ENCODE measurements at regions not wholly inside any gene's neighbourhood (a gene's known extent, or its start where the extent isn't known, plus 50 kb on each side); places are given as distances from the start of the nearest gene placed in this dataset.
"Not testable (repeated sequence)": the region's sequence is repeated elsewhere in the genome, so short reads cannot be mapped to it uniquely, and the experiment has no call there.

DNA sequence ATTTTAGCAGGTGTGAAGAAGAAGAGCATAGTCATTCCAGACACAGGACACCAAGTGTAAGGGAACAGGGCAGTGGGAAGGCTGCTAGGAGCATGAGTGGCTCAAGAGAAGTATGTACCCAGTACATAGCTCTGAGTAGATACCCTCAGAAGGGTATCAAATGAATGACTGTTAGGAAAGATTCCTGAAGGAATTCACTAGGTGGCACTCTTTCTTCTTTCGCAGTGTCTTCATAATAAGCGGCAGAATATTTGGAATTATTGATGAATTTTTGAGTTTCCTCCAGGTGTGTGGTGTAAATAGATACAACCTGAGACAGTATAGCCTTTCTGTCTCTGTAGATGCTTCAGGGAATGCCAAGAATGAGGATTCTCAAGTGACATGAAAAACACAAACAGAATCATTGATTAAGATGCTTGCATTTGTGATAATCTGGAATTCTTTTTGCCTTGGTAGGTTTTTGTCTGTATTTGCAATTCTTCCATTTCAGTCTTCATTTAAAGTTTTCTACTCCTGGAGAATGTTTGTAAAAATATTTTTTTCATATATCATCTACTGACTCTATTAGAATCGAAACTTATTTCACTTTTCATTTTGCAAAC is 264.3 kb upstream of the RIMS1 start:
- no peak for DNase-seq

DNA sequence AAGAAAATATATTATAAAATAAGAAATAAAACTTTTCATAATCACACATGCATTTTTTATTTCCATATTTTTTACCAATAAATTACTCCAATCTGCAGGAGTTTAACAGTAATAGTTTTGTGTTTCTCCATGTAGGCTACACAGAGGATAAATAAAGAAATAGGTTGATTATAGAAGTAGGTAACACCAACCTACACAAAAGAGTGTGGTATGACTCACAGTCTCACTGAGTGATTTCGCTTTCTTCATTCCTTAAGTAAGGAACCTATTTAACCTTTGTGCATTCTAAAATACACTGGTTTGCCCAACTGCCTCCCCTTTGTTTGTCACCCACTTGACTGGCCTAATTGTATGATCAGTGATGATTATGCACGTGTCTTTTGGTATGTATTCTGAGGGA is 244.2 kb upstream of the RIMS1 start:
- DNase-seq: no peak

DNA sequence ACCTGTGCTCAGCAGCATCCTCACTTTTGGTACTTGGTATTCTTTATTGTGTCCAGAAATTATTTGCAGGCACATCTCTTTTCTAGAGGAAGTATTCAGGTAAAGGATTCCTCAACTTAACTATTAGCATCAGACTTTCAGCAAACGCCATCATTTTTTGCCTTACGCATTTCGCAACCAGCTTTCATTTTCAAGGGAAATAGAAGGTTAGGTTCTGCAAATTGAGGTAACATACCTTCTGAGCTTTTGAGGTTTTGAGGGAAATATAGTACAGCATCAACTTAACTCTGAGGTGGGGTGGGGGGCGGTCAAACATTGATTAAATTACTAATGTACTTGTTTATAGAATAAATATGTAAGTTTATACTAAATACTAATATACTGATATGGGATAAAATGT is 243.6 kb upstream of the RIMS1 start:
- DNase-seq: no peak

DNA sequence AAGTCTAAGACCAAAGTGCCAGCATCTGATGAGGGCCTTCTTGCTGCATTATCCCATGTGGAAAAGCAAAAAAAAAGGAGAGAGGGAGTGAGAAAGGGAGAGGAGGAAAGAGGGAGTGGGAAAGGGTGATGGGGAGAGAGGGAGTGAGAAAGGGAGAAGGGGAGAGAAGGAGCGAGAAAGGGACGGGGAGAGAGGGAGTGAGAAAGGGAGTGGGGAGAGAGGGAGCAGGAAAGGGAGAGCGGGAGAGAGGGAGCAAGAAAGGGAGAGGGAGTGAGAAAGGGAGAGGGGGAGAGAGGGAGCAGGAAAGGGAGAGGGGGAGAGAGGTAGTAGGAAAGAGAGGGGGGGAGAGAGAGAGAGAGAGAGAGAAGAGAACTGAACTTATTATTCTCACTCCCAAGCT is 241.1 kb upstream of the RIMS1 start:
- no peak for DNase-seq

DNA sequence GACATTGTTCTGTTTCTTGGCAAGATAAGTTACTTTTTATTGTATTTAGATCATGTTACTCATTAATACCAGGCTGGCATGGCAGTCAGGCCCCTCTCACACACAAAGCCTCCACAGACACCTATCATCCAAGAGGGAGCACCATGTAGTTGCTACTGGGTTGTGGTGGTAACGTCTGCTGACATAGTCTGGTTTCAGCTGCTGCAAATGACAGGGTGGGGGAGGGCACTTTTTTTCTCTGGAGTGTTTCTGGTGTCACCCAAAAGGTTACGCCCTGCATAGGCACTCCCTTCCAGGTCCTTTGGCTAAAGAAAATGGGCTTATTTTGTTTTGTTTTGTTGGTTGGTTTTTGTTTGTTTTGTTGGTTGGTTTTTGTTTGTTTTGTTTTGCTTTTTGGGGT is 236.4 kb upstream of the RIMS1 start:
- no peak for DNase-seq

DNA sequence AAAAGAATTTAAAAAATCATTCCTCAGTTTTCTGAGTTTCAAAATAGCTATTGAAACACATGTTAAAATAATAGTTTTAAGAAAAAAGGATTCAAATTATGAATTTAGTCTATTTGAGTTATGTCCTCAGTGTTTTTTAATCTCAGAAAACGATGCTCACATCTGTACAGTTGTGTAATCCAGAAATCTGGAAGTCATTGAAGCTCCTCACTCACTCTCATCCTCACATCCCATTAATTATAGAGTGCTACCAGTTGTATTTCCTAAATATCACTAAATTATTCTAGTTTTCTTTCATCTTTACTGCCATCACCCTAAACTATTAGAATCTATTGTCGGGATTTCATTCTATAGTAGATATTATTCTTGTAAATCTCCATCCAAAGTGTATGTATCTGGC is 234.7 kb upstream of the RIMS1 start:
- DNase-seq: no peak

DNA sequence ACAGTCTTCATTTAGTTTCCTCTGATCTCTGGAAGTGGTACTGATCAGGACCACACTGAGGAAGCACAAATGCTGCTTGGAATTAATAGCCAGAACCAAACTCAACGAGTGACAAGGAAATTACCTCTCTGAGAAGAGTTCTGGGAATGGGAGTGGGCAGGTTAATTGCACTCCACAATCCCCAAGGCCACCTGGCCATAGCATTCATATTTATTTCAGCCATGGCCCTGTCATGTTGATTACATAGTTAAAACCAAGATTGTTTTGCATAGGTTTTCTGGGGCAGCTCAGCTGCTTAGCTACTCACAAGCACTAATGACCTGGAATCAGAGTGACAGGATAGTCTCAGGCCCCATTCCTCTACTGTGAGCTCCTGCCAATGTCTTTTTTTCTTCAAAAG is 230.2 kb upstream of the RIMS1 start:
- no peak for DNase-seq

DNA sequence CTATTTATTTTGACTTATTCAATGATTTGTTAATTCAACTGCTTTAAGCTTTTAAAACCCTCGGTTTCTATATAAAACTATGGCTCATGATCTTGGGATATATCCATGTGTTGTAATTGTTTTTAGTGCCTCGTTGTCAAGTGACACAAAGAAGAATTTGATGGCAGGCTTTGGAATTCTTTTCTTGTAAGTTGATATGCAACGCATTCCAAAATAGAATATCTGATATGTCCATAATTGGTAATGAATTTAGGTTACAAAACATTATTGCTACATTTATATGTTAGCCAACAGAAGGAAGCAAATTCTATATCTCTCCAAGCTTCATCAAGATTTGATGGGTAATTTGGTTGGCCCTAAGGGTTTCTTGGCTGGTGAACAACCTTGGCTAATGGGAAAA is 220.4 kb upstream of the RIMS1 start:
- DNase-seq: no peak

DNA sequence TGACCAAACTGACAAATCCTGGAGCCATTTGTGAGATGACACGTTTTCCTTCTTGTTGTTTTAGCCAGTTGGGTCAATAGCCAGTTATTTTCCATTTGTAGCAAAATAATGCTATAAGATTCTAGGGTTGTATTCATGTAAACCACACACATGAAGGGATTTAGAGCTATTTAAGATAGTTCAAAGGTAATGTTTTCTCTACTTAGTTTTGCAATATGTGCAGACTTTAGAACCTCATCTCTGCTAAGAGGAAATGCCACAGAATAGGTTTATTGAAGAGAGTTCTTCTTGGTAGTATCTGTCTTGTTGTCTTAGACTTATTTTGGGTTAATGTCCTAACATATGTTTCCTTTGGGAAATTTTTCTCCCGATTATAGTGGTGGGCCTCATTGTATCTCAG is 213.5 kb upstream of the RIMS1 start:
- no peak for DNase-seq

DNA sequence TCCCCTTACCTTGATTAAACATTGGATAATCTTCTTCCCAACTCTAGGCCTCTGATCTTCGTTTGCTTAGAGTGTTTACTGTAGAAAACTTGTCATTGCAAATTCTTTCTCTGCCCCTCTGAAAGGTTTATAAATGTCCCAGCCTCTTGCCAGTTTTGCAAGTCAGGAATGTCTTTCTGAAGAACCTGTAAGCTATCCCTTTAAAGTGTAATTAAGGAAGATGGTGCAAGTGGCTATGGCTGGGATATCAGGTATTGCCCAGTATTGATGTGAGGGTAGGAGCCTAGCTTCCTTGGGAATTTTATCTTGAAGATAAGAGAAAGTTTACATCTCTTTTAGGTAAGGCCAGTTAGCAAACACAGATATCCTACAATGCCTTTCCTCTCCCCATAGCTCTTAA is 211.0 kb upstream of the RIMS1 start:
- DNase-seq: no peak

DNA sequence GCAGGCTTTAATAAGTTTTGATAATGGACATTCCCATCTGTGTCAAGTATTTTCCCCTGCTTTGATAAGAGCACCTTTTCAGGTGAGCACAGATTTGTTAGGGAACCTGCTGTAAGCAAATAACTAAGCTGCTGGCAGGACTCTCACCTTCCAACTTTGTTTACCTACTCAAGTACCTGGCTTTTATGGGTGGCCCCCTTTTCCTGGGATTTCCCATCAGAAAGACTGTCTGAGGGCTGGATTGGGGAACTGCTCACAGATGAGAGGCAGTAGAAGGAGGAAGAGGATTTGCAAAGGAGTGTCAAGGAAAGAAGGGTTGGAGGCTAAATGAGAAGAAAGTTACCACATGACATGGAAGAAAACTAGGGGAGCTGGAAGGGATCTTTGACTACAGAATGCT is 210.1 kb upstream of the RIMS1 start:
- DNase-seq: no peak

DNA sequence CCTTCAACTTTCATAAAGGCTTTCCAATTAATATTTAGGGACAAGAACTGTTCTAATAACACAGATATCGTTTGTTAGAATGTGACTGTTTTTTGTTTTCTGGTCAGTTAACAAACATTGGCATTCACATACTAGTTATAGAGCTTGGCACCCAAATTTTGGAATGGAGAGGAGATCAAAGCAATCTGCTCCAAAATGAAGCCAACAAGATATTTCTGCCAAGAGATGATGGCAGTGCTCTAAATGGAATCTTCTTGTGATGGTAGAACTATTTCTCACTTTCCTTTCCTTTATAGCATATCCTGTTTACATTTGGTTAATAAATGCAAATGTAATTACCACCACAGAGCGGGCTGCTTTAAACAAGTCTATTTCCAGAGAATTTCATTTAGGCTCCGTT is 208.3 kb upstream of the RIMS1 start:
- DNase-seq: no peak

DNA sequence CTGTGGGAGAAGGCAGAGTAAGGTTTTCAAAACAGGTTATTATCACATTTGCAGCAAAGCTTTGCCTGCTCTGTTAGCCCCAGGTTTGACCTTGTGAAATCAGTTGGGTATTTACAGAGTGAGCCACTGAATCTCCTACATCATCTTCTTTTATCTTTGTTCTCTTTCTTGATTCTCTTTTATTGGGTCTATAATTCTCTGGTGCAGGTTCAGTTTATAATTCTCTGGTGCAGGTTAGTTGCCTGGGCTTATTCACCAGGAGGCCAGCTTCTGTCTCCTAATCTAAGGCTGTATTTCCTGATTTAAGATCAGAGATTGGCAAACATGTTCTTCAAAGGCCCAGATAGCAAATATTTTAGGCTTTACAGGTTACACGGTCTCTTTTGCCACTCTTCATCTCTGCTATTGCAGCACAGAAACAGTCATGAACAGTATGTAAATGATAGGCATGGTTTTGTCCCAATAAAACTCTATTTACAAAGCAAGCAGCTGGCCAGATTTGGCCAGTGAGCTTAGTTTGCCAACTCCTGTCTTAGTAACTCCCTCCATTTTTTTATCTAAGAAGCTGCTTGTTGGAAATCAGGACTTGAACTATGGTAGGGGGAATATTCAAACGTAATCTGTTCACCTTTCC is 205.0 kb upstream of the RIMS1 start:
- DNase-seq: no peak

DNA sequence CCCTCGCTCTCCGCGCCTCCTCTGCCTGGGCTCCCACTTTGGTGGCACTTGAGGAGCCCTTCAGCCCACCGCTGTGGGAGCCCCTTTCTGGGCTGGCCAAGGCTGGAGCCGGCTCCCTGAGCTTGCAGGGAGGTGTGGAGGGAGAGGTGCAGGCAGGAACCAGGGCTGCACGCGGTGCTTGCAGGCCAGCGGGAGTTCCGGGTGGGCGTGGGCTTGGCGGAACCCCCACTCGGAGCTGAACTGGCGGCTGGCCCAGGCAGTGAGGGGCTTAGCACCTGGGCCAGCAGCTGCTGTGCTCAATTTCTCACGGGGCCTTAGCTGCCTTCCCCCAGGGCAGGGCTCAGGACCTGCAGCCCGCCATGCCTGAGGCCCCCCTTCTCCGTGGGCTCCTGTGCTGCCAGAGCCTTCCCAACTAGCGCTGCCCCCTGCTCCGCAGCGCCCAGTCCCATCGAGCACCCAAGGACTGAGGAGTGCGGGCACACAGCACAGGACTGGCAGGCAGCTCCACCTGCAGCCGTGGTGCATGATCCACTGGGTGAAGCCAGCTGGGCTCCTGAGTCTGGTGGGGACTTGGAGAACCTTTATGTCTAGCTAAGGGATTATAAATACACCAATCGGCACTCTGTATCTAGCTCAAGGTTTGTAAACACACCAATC is 200.2 kb upstream of the RIMS1 start:
- not testable (repeated sequence) for DNase-seq

DNA sequence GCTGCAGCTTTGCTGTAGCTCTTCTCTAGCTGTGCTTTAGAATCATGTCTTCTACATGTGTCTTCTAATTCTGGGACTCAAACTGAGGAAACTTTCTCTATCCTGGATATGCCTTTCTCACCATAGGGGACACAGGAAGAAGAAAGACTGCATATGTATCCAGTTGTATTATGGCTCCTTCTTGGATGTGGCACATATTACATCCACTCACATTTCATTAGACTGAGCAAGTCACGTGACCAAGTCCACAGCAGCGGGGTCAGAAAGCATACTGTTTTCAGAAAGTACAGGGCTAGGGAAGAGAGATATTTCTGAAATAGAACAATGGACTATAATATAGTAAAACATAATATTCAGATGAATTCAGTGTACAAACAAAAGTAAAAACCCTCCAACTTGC is 187.6 kb upstream of the RIMS1 start:
- DNase-seq: no peak

DNA sequence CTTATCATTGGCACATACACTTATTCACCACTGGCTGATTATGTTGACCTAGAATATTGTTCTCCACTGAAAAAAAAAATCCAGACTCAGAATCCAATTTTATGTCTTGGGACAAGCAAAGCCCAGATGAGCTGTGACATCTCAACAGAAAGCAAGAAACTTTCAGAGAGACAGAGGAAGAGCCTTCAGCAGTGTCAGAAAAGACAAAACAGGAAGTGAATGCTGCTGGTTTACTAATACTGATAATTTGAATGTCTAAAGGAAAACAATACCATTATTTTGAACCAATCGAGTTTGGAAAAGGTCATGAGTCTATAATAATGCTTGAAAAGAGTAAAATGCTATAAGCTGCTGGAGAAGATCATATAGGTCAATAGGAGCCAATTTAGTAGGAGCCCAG is 179.8 kb upstream of the RIMS1 start:
- DNase-seq: no peak

DNA sequence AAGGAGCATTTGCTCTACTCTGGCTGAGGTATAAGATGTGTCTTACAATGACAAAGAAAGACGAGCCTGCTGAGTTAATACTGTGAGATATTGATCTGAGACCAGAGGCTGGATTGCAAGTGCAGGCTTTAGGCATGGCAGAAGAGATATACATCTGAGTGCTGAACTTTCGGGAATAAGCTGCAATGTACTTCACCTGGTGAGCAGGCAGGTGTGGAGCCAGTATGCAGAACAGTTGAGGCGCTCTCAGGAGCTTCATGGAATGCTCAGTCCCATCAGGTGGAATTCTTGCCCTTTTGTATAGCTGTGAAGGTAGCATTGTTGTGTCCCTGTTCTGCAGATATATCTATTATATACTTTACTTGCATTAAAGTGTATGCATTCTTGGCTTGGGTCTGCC is 179.3 kb upstream of the RIMS1 start:
- no peak for DNase-seq

DNA sequence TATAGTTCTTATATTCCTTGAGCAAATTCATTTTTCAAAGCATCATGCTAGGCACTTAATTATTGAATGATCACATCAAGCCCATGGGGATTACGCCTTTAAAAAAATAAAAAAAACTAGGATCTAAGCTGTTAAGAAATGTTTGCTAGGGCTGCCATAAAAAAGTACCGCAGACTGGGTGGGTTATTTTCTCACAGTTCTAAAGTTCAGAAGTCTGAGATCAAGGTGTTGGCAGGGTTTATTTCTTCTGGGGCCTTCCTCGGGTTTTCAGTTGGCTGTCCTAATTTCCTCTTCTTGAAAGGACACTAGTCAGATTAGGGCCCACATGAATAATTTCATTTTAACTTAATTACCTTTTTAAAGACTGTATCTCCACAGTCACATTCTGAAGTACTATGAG is 165.6 kb upstream of the RIMS1 start:
- no peak for DNase-seq

DNA sequence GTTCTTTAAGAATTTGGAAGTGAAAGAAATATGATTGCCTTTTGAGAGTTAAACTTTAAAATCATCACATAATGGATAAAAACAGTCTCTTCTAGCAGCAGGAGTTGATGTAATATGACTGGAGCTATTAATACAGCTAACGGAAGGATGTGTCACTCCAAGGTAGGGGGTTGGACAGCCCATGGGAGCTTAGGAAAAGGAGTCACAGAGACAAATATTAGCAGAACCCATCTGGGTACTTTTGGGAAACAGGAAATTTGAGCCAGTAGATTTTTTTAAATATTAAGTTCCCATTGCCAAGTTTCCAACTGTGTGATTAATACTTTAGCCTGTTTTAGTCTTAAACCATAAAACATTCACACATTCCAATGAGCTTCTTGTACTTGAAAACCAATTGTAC is 164.7 kb upstream of the RIMS1 start:
- DNase-seq: no peak

DNA sequence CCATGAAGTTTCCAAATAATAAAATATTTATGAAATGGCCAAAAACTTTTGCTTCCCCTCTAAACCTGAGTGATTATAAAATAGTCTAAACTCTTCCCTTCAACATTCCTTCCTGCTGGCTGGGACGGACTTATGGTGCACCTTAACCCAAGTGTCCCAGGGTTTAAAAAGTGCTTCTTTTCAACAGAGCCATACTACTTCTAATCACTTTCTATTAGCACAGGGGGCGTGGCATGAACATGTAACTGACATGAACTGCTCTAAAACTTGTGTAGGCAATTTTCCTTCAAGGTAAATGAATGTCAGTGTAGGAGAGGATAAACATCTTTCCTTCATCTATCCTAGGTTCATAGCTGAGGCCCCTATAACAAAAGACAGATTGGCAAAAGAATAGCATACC is 163.6 kb upstream of the RIMS1 start:
- no peak for DNase-seq

DNA sequence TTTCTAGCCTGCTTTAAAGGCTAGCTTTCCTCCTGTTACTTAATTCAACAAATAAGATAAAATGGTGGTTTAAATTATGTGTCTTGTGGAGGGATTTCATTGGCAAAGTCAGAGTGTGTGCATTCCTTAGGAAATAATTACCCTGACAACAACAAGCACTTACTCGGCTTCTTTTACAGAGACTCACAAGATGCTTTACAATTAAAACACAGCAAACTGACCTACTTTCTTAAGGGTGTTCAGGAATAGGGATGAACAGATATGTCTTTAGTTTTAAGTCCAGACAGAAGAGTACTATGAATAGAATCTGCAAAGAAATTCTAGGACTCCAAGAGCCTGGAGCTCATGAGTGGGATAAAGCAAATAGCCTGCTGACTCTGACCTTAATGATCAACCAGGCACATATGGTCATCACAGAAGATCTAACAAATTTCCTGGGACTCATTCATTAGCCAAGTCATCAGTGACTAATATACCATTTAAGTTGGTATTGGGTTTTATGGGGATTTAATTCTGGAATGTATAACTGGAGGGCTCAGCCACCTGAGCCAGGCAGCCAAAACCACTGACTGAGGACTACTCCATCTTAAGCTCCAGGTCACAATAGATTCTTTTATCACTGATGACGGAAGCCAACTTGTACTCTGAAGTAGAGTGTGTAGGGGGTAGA is 161.8 kb upstream of the RIMS1 start:
- DNase-seq: no peak

DNA sequence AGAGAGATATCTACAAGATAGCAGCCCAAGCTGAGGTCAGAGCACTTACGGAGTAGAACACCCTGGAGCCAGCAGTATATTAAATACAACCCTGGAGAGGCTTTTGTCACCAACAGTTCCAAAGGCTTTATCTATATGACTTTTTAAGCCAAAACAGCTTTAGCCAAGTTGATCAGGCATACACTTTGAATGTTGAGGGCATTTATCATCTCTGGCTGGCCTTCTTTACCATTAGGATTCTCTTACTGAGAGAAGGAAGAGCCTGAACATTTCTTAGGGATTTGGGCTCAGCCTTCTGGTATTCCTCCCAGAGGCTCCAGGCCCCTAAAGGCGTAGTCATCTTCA is 161.3 kb upstream of the RIMS1 start:
- no peak for DNase-seq

DNA sequence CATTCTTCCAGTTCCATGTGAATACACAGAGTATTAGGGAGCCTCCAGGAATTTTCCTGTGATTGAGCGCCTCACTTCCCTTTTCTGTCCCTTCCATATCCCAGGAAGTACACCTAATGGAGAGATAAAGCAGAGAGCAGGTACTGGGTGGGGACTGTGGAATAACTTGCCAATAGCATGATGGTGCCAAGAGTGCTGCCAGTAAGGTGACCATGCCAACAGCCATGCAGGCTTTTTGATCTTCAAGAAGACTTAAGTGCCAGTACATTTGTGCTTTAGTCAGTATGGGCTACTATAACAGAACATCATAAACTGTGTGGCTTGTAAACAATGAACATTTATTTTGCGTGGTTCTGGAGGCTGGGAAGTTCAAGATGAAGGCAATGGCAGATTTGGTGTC is 160.2 kb upstream of the RIMS1 start:
- DNase-seq: no peak

DNA sequence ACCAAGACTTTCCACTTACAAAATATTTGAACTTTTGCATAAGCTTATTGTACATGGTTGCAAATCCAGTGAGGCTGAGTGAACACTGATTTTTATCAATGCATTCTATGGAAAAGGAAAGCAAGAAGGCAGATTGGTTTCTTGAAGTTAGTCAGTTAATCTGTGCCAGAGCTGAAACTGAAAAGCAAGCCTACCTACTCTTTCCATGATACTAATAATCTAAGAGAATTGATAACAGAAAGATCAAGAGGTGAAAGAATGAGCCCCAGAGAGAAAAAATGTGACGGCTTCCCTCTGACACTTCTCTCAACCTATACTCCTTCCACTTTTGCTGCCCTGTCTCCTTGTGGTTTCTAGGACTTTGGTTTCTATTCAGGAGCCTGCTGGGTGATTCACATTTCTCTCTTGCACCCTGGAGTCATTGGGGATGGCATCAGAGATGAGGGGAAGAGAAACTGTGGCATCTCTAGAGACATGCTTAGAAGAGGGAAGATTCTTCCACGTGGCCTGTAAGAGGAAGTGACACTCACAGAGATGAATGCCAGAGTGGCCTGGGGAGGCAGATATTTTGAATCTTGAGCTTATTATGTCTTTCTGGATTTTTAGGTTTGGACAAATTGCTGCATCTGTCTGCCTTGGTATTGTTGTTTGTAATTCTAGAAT is 158.6 kb upstream of the RIMS1 start:
- DNase-seq: no peak

Measured in CD4-positive, alpha-beta T cell treated with Interleukin-21 for 1 hour (primary cell).